ENCODE measurements at regions not wholly inside any gene's neighbourhood (a gene's known extent, or its start where the extent isn't known, plus 50 kb on each side); places are given as distances from the start of the nearest gene placed in this dataset.

DNA sequence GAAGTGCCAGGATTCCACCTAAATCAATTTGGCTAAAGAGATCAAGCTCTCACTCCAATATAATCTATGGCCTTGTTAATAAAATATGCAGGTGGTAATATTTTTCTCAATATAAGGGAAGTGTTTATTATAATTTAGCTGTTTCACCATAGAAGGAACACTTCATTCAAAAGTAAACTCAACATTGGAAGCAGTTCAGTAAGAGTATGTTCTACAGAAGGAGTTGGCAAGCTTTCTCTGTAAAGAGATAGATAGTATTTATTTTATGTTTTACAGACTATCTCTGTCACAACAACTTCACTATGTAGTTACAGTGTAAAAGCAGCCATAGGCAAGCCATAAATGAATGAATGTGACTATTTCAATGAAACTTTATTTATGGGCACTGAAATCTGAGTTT lies 313.6 kb upstream of the ANO3 start:
- TF ChIP-seq, protein P1, sequence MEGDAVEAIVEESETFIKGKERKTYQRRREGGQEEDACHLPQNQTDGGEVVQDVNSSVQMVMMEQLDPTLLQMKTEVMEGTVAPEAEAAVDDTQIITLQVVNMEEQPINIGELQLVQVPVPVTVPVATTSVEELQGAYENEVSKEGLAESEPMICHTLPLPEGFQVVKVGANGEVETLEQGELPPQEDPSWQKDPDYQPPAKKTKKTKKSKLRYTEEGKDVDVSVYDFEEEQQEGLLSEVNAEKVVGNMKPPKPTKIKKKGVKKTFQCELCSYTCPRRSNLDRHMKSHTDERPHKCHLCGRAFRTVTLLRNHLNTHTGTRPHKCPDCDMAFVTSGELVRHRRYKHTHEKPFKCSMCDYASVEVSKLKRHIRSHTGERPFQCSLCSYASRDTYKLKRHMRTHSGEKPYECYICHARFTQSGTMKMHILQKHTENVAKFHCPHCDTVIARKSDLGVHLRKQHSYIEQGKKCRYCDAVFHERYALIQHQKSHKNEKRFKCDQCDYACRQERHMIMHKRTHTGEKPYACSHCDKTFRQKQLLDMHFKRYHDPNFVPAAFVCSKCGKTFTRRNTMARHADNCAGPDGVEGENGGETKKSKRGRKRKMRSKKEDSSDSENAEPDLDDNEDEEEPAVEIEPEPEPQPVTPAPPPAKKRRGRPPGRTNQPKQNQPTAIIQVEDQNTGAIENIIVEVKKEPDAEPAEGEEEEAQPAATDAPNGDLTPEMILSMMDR (conservative IDR thresholded peaks at IDR 0.05; ENCODE audit: low read depth, low read length): no peak
- no peak overlapping the region for H3K4me3 ChIP-seq (ENCODE audit: low read length)
- no peak for DNase-seq (ENCODE audit: low read depth)

DNA sequence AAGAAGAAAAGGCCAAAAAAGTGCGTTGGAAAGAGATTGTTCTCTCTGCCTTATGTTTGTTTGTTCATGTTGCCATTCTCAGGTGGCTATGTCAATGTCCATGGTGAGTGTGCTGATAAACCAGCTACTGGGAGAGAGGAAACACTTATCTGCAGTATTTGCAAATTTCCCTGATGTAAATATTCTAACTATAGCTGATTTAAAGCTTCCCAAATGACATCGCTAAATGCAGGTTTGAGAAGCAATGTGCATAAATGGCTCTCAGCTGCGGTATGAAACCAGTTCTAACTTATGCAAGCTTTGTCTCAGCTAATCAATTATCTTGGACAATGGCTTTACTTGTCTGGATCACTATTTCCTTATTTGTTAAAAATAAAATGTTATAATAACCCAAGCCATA lies 312.5 kb upstream of the ANO3 start:
- no peak overlapping the region for H3K4me3 ChIP-seq (ENCODE audit: low read length)
- DNase-seq (ENCODE audit: low read depth): no peak
- TF ChIP-seq, protein P1 (conservative IDR thresholded peaks at IDR 0.05; ENCODE audit: low read depth, low read length): no peak

DNA sequence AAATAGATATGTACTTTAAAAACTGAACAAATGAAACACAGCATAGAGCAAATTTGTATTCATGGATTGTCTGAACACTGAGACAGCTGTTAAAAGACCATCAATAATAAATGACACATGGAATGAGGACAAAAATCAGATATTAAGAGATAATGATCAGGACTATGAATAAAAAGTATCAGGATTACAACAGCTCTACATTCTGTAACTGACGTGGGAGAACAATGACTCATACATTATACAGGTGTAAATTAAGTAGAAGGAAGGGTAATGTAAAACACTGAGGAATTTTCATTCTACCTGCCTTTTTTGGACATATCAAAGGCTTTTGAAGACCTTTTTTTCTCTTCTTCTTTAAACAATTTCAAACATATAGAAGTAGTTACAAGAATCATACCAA lies 310.9 kb upstream of the ANO3 start:
- DNase-seq (ENCODE audit: low read depth): no peak
- H3K4me3 ChIP-seq (ENCODE audit: low read length): no peak overlapping the region
- TF ChIP-seq, protein P1 (conservative IDR thresholded peaks at IDR 0.05; ENCODE audit: low read depth, low read length): no peak

DNA sequence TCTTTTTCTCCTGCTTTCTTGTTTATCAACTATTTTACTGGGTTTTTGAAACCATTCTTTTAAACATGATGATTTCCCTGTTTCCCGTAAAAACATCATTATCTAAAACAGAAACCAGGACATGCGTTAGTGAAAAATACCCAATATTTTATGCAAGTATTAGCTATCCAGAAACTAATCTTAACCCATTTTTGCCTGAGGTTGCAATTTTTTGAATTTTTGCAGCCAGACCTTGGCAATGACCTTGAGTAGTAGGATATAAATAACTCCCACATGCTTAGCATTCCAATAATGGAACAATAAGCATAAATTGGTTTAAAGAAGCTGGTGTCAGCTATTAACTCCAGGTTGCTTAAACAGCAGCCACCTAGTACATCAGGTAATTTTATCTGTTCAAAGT lies 308.9 kb upstream of the ANO3 start:
- DNase-seq (ENCODE audit: low read depth): no peak
- TF ChIP-seq, protein P1 (conservative IDR thresholded peaks at IDR 0.05; ENCODE audit: low read depth, low read length): no peak
- H3K4me3 ChIP-seq (ENCODE audit: low read length): no peak overlapping the region

DNA sequence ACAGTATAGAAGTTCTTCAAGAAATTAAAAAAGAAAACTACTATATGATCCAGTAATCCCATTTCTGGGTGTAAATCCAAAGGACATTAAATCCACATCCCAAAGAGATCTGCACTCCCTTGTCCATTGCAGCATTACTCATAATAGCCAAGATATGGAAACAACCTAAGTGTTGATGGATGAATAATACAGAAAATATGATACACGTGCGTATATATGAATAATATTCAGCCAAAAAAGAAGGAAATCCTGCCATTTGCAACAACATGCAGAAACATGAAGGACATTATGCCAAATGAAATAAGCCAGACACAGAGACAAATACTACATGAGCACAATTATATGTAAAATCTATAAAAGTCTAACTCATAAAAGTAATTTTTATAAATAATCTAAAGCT lies 306.3 kb upstream of the ANO3 start:
- no peak overlapping the region for H3K4me3 ChIP-seq (ENCODE audit: low read length)
- DNase-seq (ENCODE audit: low read depth): no peak

DNA sequence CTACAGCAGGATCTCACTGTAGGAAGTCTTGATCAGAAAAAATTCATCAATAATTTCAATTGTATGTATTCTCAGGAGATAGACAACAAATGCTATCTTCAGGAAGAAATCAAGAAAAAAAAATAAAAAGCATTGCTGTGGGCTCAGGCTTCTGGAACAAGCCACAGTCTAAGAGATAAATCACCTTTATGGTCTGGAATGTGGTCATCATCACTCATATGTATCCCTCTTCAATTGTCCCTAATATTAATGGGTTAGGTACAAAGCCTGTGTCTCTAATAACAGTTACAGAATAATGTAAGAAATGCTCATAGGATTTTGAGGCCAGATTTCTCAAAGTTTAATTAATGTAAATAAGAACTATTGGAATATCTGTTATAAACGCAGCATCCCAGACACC lies 305.9 kb upstream of the ANO3 start:
- DNase-seq (ENCODE audit: low read depth): no peak
- TF ChIP-seq, protein P1 (conservative IDR thresholded peaks at IDR 0.05; ENCODE audit: low read depth, low read length): no peak
- H3K4me3 ChIP-seq (ENCODE audit: low read length): no peak overlapping the region

More for the DNA sequence above, 306.3 kb upstream of the ANO3 start:
- TF ChIP-seq, protein P1 (conservative IDR thresholded peaks at IDR 0.05; ENCODE audit: low read depth, low read length): no peak

DNA sequence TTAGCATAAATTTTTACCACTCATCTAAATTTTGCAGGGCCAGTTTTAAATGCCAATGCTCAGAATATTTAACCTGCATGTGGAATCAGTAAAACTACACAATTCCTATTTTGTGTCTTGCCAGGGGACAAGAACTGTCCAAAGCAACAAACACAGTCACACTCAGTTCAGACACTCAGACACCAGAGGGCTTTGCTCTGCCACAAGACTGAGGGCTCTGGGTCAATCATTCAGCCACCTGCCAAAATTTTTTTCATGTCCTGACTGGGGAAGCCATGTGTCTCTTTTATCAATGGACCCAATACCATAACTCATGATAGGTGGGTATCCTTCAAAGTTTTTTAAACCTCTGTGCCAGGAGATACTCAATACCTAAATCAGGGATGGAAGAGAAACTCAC lies 304.0 kb upstream of the ANO3 start:
- no peak for DNase-seq (ENCODE audit: low read depth)
- no peak overlapping the region for H3K4me3 ChIP-seq (ENCODE audit: low read length)
- TF ChIP-seq, protein P1 (conservative IDR thresholded peaks at IDR 0.05; ENCODE audit: low read depth, low read length): no peak

Data from retinal pigment epithelial cell (primary cell).